ENCODE measurements at regions not wholly inside any gene's neighbourhood (a gene's known extent, or its start where the extent isn't known, plus 50 kb on each side); places are given as distances from the start of the nearest gene placed in this dataset.

GRCh38 chr3:178457511-178457910, 78.7 kb upstream of the KCNMB2 start:
- H3K36me3 ChIP-seq, result no peaks in the 10 kb centered on the region
- TF ChIP-seq CTCF (IDR thresholded peaks at IDR 0.05; ENCODE audit: low read depth, low read length), result no peak
- no peak for DNase-seq
- H3K27me3 ChIP-seq, result peaks cover 8% of the 10 kb centered on the region; the same call in 1 of the 2 replicates
- no peaks in the 10 kb centered on the region; the same call in 1 of the 2 replicates for H3K9me3 ChIP-seq
- H3K4me1 ChIP-seq, result no peaks in the 10 kb centered on the region
- H3K4me3 ChIP-seq (ENCODE audit: low read depth, low read length), result no peak overlapping the region

- H3K4me3 ChIP-seq (ENCODE audit: low read depth, low read length), result no peak overlapping the region
- H3K36me3 ChIP-seq, result no peaks in the 10 kb centered on the region
- H3K27me3 ChIP-seq, result peaks cover 8% of the 10 kb centered on the region; the same call in 1 of the 2 replicates
- TF ChIP-seq CTCF (IDR thresholded peaks at IDR 0.05; ENCODE audit: low read depth, low read length), result no peak
- no peaks in the 10 kb centered on the region; the same call in 1 of the 2 replicates for H3K9me3 ChIP-seq
- H3K4me1 ChIP-seq, result no peaks in the 10 kb centered on the region
- DNase-seq, result no peak
Measured at GRCh38 chr3:178458313-178459037, 77.8 kb upstream of the KCNMB2 start.

GRCh38 chr3:178459038-178459410, 77.2 kb upstream of the KCNMB2 start:
- no peak for DNase-seq
- Histone ChIP-seq H3K4me1 (no peaks in the 10 kb centered on the region), H3K9me3 (no peaks in the 10 kb centered on the region; the same call in 1 of the 2 replicates), H3K27me3 (peaks cover 8% of the 10 kb centered on the region; the same call in 1 of the 2 replicates), H3K36me3 (no peaks in the 10 kb centered on the region), H3K4me3 (ENCODE audit: low read depth, low read length) (no peak overlapping the region)
- TF ChIP-seq CTCF (IDR thresholded peaks at IDR 0.05; ENCODE audit: low read depth, low read length), result no peak

GRCh38 chr3:178465260-178466180, 70.7 kb upstream of the KCNMB2 start:
- Histone ChIP-seq H3K4me1 (no peaks in the 10 kb centered on the region), H3K9me3 (no peaks in the 10 kb centered on the region; the same call in 1 of the 2 replicates), H3K27me3 (peaks cover 9% of the 10 kb centered on the region), H3K4me3 (ENCODE audit: low read depth, low read length) (no peak overlapping the region), H3K36me3 (no peaks in the 10 kb centered on the region)
- TF ChIP-seq CTCF (IDR thresholded peaks at IDR 0.05; ENCODE audit: low read depth, low read length), result no peak
- DNase-seq, result no peak

- Histone ChIP-seq H3K4me1 (no peaks in the 10 kb centered on the region), H3K27me3 (no peaks in the 10 kb centered on the region), H3K4me3 (ENCODE audit: low read depth, low read length) (no peak overlapping the region), H3K36me3 (no peaks in the 10 kb centered on the region), H3K9me3 (no peaks in the 10 kb centered on the region)
- TF ChIP-seq CTCF (IDR thresholded peaks at IDR 0.05; ENCODE audit: low read depth, low read length), result no peak
- DNase-seq, result no peak
Measured at GRCh38 chr3:178472941-178473340, 63.3 kb upstream of the KCNMB2 start.

Data from BE2C (cell line).